Neutrophil (primary cell): ENCODE measurements at regions not wholly inside any gene's neighbourhood (a gene's known extent, or its start where the extent isn't known, plus 50 kb on each side); places are given as distances from the start of the nearest gene placed in this dataset.
"Not testable (repeated sequence)": the region's sequence is repeated elsewhere in the genome, so short reads cannot be mapped to it uniquely, and the experiment has no call there.

ENCODE experiments used
- H3K27ac ChIP-seq: fragments of 200-600 bp; sonication (generic); 2 replicates; pipeline ENCODE4 v1.5.1; 2016; ENCODE audit warnings: mild to moderate bottlenecking, moderate library complexity
- H3K27me3 ChIP-seq: fragments of 200-600 bp; sonication (generic); 2 replicates; pipeline ENCODE4 v1.6.0; 2016; ENCODE audit warnings: mild to moderate bottlenecking
- H3K36me3 ChIP-seq: fragments of 200-600 bp; sonication (generic); 2 replicates; pipeline ENCODE4 v1.5.1; 2017
- H3K4me1 ChIP-seq, 2 experiments: fragments of 200-600 bp in 1 of 2; sonication (generic) in 1 of 2; 1 replicate in 1 of 2; 2 replicates in 1 of 2; pipeline versions ENCODE4 v1.5.1 to v1.6.1; 2013 to 2016; ENCODE audit warnings: low read depth in 1 of 2, low read length in 1 of 2, mild to moderate bottlenecking in 1 of 2, moderate library complexity in 1 of 2; ENCODE audit not compliant: control insufficient read depth in 1 of 2, insufficient read depth in 1 of 2
- H3K4me3 ChIP-seq, 2 experiments: fragments of 200-600 bp in 1 of 2; sonication (generic) in 1 of 2; 1 replicate in 1 of 2; 2 replicates in 1 of 2; pipeline ENCODE4 v1.5.1; 2013 to 2016; ENCODE audit warnings: low read depth in 1 of 2, low read length in 1 of 2, mild to moderate bottlenecking in 1 of 2, moderate library complexity in 1 of 2
- H3K9me3 ChIP-seq: fragments of 200-600 bp; sonication (generic); 2 replicates; pipeline ENCODE4 v1.5.1; 2016
- CTCF ChIP-seq: fragments of 200-600 bp; sonication (generic); IDR thresholded peaks from 2 replicates; pipeline ENCODE4 v1.5.1; 2016; ENCODE audit warnings: antibody characterized with exemption

- H3K9me3 ChIP-seq, result no peaks in the 10 kb centered on the region
- no peak overlapping the region for H3K4me3 ChIP-seq
- H3K4me1 ChIP-seq, result no peaks in the 10 kb centered on the region
- no peaks in the 10 kb centered on the region for H3K27me3 ChIP-seq
- no peak overlapping the region for H3K27ac ChIP-seq
- no peak for TF ChIP-seq CTCF
- no peaks in the 10 kb centered on the region for H3K36me3 ChIP-seq
Observed at GRCh38 chr14:25699981-25700380, 650.0 kb upstream of the STXBP6 start.

- Histone ChIP-seq H3K27ac (no peak overlapping the region), H3K9me3 (no peaks in the 10 kb centered on the region), H3K4me3 (no peak overlapping the region), H3K4me1 (no peaks in the 10 kb centered on the region), H3K36me3 (no peaks in the 10 kb centered on the region), H3K27me3 (no peaks in the 10 kb centered on the region)
- TF ChIP-seq CTCF, result no peak
Observed at GRCh38 chr14:25698111-25698510, 648.2 kb upstream of the STXBP6 start.

GRCh38 chr14:25696176-25696575 lies 646.2 kb upstream of the STXBP6 start:
- TF ChIP-seq CTCF, result no peak
- H3K36me3 ChIP-seq, result no peaks in the 10 kb centered on the region
- no peaks in the 10 kb centered on the region for H3K9me3 ChIP-seq
- H3K4me3 ChIP-seq, result no peak overlapping the region
- no peak overlapping the region for H3K27ac ChIP-seq
- H3K27me3 ChIP-seq, result no peaks in the 10 kb centered on the region
- H3K4me1 ChIP-seq, result no peaks in the 10 kb centered on the region

GRCh38 chr14:25685004-25685403 lies 635.1 kb upstream of the STXBP6 start:
- Histone ChIP-seq H3K27me3 (no peaks in the 10 kb centered on the region), H3K4me3 (no peak overlapping the region), H3K4me1 (no peaks in the 10 kb centered on the region), H3K27ac (no peak overlapping the region), H3K9me3 (no peaks in the 10 kb centered on the region), H3K36me3 (no peaks in the 10 kb centered on the region)
- TF ChIP-seq CTCF, result no peak

- Histone ChIP-seq H3K4me3 (no peak overlapping the region), H3K36me3 (no peaks in the 10 kb centered on the region)
- TF ChIP-seq CTCF, result no peak
Observed at GRCh38 chr14:25680934-25681333, 631.0 kb upstream of the STXBP6 start.

GRCh38 chr14:25680511-25680910 lies 630.6 kb upstream of the STXBP6 start:
- H3K27me3 ChIP-seq, H3K27ac ChIP-seq, H3K4me3 ChIP-seq, H3K36me3 ChIP-seq, H3K4me1 ChIP-seq, H3K9me3 ChIP-seq: not testable (repeated sequence)

More at GRCh38 chr14:25680934-25681333, 631.0 kb upstream of the STXBP6 start:
- H3K4me1 ChIP-seq, result no peaks in the 10 kb centered on the region
- H3K27ac ChIP-seq, result no peak overlapping the region
- no peaks in the 10 kb centered on the region for H3K9me3 ChIP-seq
- H3K27me3 ChIP-seq, result no peaks in the 10 kb centered on the region
